Stimulated activated CD8-positive, alpha-beta memory T cell treated with anti-CD3 and anti-CD28 coated beads, Interleukin-4, amount 100 ng/mL, for 24 hours (primary cell): ENCODE measurements at regions not wholly inside any gene's neighbourhood (a gene's known extent, or its start where the extent isn't known, plus 50 kb on each side); places are given as distances from the start of the nearest gene placed in this dataset.

Source experiments
- DNase-seq: peaks from one replicate; pipeline ENCODE4 v3.0.0-alpha.2; 2020; ENCODE audit warnings: low read depth

DNA sequence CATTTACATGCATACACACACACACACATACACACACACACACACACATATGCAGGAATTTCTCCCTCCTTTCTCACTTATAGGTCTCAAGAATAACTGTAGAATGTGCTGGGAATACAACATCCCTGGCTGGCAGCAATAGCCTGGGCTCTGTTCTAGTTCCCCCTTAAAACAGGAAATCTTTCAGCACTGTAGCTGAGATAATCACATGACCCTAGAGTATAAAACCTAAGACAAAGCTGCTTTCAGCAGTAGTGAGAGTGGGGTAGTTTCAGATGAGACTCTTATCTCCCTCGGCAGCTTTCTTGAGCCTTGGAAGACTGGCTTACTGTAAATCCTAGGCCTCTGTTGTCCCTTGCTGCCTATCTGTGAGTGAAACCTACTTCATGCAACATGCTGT, 137.4 kb upstream of the AKR1E2 start:
- no peak for DNase-seq

DNA sequence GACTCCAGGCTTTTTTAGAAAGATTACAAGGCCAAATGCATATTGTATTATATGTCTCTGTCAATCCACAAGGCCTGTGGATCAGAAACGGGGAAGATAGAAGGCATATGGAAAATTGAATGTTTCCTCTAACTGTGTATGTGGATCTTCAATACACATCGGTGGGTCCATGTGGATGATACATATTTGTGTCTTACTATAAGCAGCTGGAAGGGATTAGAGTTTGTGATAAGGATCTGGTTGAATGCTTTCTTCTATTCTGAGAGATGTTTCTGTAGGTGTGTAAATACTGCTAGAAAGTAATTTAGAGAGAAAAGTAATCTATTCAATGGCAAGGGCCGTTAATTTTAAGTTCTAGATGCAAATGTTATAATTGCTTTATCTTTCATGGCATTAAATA, 137.8 kb upstream of the AKR1E2 start:
- no peak for DNase-seq

DNA sequence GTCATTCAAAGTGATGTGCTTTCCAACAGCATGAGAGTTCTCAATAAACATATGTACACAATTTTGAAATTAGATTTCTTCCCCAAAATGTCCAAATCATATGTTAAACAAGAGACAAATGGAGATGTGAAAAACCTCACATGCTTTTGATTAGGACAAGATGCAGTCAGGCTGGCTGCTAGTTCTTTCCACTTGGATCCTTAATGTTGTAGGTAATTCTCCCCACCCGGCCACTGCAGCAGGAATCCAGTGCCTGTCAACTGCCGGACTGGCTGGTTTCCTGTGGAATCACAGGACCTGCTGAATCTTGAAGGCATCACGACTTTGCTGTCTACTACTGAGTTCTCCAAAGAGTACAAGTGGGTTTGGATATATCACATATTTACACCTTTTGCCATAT, 138.6 kb upstream of the AKR1E2 start:
- DNase-seq = no peak

DNA sequence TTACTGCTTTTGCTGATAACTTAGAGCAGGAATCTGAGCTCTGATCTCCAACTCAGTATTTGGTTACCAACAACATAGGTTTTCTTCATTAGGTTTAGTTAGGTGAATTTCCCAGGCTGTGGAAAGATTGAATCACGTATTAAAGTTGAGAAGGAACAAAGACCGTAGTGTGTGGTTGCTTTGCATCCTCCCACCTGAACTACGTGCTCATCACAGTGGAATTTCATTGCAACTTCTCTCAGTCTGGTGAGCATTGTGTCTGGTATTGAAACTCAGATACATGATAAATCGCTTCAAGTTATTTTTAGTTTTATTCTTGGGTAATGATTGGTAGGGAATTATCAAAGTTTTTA, 139.4 kb upstream of the AKR1E2 start:
- no peak for DNase-seq

DNA sequence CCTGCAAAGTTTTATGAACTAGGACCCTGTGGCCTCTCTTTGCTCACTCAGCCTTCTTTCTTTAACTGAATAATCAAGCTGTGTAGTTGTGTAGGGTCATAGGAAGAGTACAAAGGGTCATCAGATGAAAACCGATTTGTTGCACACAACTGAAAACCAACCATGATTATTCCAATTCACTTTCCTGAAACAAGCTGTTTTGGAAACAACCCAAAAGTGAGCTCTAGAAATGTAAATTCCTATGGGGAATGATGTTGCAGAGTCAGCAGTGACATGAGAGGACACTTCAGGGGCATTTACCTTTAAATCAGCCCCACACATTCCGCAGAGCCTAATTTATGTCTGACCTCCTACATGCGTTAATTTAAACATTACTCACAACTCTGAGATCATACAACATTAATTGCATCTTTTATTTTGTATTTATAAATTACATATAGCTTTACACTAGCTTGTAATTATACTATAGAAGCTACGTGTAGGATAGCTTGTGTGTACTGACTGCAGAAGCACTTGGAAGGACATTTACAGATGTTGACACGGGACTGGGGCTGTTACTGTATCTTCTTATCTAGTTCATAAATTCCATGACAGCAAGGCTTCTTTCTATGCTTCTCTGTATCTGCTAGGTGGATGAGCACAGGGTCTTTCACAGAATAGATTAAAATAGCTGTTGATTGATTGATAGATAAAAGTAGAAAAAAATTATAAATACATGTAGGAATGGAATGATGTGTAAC, 139.9 kb upstream of the AKR1E2 start:
- no peak for DNase-seq

DNA sequence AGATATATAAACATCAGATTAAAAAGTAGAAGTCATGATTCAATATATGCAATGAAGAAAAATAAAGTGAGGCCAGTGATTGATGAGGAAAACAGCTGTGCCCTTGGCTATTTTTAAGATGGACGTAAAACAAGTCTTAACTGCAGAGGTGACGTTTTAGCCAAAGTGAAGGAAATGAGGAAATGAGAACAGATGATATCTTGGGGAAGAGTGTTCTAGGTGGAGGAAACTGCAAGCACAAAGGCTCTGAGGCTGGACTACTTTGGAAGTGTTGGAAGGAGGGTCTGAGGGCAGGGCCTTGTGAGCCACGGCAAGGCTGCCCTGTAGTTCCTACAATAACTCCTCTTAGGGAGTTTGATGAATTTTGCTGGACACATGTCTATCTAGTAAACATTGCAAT, 140.5 kb upstream of the AKR1E2 start:
- no peak for DNase-seq

DNA sequence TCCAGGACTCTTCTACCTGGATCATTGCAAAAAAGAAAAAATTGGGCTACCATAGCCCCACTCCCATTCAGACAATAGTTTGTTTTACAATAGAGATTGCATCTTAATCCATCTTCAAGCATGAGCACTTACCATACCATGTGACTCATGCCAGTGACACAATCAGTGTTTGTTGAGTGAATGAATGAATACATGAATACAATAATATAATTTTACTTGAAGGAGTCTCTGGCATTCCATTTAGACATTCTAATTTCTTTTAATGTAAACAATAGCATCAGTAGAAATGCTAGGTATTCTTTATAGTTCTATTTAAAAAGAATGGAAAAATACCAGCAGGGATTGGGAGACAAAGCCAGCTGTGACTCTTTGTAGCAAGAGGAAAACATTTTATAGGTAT, 141.6 kb upstream of the AKR1E2 start:
- no peak for DNase-seq

DNA sequence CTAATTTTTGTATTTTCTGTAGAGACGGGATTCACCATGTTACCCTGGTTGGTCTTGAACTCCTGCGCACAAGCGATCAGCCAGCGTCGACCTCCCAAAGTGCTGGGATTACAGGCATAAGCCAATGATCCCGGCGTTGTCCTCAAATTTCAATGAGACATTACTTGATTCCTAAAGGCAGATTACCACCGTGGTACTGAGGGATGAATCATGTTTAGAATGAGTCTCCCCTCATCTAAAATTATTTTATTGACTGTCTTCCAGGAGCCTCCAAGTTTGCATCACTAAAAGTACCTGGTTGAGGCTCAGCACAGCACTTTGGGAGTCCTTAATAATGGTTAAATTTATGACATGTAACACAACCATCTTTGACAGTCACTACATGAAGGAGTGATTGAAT, 142.2 kb upstream of the AKR1E2 start:
- DNase-seq = no peak

DNA sequence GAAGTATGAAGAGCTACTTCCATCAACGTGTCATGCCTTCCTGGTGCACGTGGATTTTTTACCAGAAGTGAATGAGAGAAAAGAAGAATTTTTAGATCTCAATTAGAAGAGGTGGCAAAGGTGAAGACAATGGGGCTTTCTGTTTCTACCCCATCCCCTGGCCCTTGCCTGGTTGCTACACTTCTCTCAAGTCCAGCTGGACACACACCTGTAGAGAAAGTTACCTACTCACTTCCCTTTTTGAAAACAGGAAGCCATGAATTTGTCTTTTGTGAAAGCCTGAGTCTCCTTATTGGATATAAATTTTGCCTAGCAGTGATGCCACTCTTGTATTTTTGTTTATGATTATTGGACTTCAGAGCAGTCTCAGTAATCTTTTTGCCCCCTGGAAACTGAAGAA, 142.9 kb upstream of the AKR1E2 start:
- no peak for DNase-seq

DNA sequence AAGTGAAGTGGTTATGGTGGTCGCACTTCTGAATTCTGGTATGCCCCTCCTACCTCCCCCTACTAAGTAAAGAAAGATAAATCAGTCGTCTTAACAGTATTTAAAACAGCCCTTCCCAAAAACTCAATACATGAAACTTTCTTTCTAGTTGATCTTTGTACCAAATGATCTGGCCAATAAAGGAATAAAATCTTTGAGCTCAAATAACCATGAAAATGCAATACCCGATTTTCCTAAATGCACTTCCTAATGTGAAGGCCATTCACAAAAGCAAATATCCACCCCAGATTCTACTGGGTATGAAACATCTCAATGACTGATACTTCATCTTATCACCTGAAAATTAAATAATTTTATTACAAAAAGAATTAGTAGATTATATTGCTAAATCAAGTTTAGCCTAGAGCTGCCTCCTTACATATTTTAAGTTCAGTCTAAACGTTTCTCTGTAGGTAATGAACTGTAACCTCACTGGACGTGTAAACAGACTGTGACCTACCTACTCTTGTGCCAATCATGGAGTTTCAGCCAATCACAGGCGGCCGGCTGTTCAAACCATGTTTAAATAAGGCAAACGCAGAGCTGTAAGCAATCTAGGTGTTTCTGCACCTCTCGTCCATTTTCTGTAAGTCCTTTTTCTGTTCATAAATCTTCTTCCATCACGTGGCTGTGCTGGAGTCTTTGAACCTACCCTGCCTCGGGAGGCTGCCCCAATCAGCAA, 146.9 kb upstream of the AKR1E2 start:
- no peak for DNase-seq

DNA sequence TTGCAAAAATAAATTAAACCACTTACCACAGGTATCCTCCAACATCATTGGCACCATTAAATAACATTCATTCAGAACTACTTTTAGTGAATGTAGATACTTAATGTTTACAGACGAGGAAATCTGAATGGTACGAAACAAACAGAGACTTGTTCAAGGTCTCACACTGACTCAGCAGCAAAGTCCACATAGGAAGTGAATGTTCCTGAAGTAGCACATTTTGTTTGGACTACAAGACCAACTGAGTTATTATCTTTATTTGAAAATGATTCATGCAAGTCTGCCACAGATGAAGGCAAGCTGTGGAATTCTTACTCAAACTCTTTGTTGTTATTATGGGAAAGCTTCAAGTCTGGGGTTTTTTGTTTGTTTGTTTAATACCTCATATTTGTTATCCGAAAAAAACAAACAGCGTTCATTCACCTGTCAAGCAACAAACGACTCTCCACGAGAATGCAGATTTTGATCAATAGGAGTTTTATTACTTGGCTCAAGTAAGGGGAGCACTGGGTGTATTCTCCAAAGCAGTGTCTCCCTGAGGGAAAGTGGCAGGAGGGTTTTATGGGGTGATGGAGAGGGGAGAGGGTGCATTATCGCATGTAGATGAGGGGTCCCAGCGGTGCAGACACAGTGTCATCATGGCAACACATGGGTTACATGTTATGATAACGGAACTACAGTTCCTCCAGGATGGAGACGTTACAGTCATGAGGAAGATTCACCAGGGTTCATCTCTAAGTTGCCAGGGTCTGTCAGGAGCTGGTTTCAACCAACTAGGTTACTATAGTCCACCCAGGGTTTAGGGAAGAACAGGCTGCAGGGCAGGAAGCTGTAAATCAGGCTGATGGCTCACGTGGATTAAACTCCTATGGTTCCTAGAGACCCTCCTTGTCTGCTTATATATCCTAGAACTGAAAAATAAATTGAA, 147.7 kb upstream of the AKR1E2 start:
- no peak for DNase-seq

DNA sequence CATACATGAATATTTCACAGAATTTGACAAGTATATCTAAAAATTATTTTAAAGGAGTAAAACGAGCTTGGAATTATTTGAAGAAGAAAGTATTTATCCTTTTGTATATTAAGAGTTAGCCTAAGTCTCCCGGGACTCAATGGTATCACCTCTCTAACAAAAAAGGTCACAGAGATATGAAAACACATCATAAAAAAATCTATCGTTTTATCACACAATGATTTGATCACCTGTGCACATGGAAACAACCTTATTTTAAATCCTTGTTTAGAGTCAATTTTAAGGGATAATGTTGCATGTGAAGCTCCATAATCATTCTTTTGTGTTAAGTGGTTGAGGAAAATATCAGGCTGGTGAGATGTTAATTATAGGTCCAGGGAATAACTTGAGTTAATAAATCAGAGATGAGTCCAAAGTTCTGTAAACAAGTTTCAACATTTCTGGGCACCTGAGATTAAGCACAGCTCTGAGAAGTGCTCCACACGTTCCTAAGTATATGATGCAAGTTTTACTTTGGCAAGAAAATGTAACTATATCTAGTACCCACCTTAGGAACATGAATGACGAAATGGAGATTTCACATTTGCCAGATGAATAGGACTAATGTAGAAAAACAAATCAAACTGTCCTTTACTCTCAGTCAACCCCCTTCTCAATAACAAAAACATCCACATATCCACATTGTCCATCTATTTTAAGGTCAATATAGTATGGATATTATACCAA, 148.5 kb upstream of the AKR1E2 start:
- no peak for DNase-seq

DNA sequence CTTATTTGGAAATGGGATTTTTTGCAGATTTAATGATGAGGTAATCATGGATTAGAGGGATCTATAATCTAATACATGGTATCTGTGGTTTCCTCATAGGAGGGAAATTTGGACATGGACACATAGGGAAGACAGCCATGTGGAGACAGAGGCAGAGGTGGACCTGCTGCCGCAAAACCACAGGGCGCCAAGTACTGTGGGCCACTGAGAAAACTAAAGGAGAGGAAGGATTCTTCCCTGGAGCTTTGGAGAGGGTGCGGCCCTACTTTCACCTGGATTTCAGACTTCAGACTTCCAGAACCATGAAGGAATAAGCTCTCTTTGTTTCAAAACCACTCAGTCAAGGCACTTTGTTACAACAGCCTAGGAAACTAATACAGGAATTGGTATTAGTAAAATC, 149.4 kb upstream of the AKR1E2 start:
- DNase-seq = no peak

DNA sequence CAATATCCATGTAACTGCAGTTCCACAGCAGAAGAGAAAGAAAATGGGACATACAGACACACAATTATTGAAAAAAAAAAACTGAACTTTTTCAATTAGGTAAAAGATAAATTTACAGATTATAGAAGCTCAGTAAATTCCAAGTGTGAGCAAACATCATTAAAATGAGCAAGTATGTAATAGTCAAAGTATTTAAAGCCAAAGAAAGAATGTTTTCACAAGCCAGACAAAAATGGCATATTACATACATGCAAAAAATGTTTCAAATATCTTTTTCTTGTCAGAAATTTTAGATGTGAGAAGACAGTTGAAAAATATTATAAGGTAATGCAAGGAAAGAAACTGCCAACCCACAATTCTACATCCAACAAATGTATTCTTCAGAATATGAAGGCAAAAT, 150.2 kb upstream of the AKR1E2 start:
- DNase-seq = no peak

DNA sequence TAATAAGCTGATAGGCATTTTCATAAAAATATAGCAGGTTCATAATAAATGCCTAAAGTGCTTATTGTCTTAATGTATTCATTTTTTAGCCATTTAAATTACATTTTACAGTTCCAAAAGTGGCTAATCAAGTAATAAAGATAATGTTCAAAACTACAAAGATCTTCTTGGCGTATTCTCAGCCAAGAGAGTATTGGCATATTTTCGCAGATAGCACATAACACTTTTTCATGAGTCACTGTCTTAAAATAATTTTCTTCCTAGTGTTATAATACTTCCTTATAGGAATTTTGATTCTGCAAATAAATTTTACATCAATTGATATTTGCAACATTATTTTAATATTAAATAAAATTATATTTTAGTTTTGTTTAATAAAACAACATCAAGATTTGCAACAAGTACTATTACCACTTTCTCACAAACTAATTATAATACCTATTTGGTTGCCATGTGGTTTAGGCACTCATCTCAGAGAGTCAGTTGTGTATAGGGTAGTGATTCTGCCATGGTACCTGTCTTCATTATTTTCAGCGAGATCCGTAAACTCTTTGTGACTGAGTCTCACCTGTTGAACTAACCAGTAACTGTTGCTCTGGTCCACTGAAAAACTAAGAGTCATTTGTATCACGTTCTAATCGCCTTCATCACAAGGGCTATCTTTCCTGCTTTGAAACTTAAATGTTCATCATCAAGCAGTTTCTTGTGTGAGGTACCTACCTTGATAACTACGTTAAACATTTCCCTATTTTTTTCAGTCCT, 152.5 kb upstream of the AKR1E2 start:
- DNase-seq = no peak

DNA sequence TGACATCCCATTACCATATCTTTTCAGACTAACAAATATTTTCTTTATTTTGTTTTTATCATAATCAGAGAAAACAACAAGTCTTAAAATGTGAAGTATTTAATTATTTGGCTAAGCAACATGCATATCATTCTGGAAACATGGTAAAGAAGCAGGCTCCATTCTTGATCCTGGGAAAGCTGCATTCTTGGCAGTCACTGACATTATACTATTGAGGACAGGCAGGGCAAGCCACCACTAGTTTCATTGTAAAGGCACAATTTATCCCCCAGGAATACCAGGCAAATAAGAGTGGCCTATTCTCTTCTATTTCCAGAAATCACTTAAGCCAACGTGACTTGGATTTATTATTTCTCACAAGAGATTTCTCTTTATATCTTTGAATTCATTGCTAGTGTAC, 153.8 kb upstream of the AKR1E2 start:
- no peak for DNase-seq

DNA sequence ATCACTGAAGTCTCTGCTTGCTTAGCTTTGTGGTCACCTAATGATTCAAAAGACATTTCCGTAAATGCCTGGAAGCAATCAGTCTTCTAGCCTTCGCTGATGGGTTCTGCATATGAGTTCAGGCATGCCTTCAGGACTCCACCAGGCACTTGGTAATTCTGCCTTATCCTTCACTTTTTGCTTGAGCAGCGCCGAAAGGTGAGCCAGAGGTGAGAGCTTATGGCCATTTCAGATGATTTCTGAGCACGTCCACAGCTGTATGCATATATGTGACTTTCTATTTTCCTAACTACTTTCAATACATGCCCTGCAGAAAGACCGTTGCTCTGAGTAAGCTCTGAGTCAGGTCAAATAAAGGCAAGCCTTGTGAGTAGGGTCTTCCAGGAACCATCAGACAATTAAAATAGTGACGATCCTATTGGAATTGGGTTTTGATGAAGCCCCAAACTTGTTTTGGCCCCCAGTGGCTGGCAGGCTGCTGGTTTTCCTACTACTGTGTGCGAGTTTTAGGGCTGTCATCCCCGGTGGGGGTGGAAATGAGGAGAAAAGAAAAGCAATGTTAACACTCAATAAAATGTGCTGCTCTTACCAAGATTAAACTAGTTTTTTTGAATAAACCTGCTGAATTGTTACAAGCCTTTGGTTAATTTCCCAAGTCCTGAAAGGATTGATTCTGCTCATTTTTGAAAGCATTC, 154.4 kb upstream of the AKR1E2 start:
- DNase-seq = no peak

DNA sequence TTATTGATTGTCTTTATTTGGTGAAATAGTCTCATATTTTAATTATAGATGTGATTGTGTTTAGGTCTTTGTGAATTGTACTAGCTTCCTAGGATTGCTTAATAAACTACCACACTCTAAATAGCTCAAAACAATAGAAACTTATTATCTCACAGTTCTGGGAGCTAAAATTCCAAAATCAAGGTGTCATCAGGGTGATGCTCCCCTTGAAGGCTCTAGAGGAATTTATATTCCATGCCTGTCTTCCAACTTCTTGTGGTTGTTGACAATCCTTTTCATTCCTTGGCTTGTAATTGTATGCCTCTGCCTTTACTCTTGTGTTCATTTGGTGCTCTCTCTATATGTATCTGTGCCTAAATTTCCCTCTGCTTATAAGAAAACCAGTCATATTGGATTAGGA, 155.3 kb upstream of the AKR1E2 start:
- DNase-seq = no peak

DNA sequence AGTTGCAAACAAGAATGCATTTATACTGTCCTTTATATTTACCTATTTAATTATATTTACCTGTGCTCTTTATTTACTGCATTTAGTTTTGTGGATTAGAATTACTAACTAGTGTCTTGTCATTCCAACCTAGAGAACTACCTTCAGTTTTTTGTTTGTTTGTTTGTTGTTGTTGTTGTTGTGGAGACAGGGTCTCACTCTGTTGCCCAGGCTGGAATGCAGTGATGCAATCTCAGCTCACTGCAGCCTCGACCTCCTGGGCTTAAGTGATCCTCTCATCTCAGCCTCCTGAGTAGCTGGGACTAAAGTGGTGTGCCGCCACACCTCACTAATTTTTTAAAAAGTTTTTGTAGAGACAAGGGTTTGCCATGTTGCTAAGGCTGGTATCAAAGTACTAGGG, 156.4 kb upstream of the AKR1E2 start:
- DNase-seq = no peak

DNA sequence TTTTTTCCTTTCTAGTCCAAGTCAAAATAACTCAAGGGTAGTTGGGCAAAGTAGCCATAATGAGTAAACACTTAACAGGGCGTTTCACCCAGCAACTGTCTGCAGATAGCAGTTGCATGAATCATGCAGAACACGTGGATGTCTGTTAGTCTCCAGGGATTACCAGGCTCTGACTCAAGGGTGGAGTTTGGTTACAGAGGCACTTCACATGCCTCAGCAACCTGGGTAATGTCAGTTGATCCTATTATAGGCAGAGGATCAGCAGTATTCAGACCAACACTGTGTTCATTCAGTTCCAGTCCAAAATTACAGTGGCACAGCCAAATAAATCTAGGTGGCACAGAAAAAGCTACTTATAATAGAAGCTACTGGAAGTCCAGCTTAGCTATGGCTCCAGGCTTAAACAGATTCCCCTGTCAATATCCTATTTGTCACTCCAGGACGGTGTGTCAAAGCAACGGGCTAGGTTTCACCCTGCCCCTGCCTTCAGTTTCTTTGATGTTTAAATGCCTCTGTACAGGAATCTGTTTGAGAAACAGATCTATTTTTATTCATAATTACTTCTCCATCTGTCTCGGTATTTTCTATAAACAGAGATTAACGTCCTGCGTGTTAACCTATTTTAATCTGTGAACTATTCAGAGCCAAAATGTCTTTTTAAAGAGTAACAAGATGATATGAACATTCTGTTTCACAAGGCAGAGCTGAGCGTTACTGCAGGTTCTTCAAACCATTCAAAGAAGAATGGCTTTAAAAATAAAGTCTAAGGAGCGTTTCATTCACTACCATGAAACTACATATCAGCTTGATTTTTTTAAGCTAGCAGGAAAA, 162.6 kb upstream of the AKR1E2 start:
- DNase-seq = no peak
